ENCODE measurements at regions not wholly inside any gene's neighbourhood (a gene's known extent, or its start where the extent isn't known, plus 50 kb on each side); places are given as distances from the start of the nearest gene placed in this dataset.

DNA sequence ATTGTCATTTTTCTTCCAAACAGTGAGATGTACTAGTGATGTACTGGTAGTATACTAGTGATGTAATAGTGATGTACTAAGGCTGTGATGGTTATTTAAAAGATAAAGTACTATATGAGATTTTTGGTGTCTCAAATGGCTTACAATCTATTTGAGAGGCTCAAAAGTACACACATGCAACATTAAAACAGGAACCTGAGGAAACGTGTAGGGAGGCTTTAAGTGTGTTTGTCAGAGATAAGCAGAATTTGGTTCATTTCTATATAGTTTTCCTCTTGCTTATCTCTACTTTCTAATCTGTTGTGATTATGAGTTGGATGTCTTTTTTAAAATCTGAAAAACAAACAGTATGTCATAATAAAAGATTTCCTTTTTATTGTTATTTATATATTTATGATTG lies 100.9 kb upstream of the SERTAD2 start:
- Mint-ChIP-seq H3K4me3 (ENCODE audit: low read depth) (no peak overlapping the region), H3K9me3 (ENCODE audit: low read depth) (peaks cover 7% of the 10 kb centered on the region), H3K27ac (no peak overlapping the region), H3K27me3 (no peaks in the 10 kb centered on the region), H3K36me3 (ENCODE audit: insufficient read depth) (no peaks in the 10 kb centered on the region), H3K4me1 (ENCODE audit: low read depth) (peaks cover 8% of the 10 kb centered on the region)
- TF ChIP-seq, protein P1, sequence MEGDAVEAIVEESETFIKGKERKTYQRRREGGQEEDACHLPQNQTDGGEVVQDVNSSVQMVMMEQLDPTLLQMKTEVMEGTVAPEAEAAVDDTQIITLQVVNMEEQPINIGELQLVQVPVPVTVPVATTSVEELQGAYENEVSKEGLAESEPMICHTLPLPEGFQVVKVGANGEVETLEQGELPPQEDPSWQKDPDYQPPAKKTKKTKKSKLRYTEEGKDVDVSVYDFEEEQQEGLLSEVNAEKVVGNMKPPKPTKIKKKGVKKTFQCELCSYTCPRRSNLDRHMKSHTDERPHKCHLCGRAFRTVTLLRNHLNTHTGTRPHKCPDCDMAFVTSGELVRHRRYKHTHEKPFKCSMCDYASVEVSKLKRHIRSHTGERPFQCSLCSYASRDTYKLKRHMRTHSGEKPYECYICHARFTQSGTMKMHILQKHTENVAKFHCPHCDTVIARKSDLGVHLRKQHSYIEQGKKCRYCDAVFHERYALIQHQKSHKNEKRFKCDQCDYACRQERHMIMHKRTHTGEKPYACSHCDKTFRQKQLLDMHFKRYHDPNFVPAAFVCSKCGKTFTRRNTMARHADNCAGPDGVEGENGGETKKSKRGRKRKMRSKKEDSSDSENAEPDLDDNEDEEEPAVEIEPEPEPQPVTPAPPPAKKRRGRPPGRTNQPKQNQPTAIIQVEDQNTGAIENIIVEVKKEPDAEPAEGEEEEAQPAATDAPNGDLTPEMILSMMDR (IDR thresholded peaks at IDR 0.05; ENCODE audit: unreplicated experiment) = no peak
- DNase-seq (ENCODE audit: low spot score, unreplicated experiment) = no peak

DNA sequence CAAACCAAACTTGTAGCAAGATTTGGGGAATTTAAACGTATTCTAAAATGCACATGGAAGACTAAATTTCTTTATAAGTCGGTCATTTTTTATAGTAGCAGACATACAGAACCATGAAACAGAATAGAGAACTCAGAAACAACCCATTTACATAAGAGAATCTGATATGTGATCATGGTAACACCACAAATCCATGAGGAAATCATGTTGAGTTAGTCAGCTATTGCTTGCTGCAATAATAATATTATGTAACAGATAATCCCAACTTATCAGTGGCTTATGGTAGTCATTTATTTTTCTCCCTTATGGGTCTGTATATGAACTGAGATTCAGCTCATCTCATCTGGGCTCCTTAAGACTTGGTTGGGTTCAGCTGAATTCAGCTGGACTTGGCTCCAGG lies 103.4 kb upstream of the SERTAD2 start:
- Mint-ChIP-seq H3K4me1 (ENCODE audit: low read depth) (peaks cover 2% of the 10 kb centered on the region), H3K9me3 (ENCODE audit: low read depth) (peaks cover 7% of the 10 kb centered on the region), H3K27ac (no peak overlapping the region), H3K4me3 (ENCODE audit: low read depth) (no peak overlapping the region), H3K36me3 (ENCODE audit: insufficient read depth) (no peaks in the 10 kb centered on the region), H3K27me3 (peaks cover 3% of the 10 kb centered on the region)
- TF ChIP-seq, protein P1 (IDR thresholded peaks at IDR 0.05; ENCODE audit: unreplicated experiment) = no peak
- no peak for DNase-seq (ENCODE audit: low spot score, unreplicated experiment)

DNA sequence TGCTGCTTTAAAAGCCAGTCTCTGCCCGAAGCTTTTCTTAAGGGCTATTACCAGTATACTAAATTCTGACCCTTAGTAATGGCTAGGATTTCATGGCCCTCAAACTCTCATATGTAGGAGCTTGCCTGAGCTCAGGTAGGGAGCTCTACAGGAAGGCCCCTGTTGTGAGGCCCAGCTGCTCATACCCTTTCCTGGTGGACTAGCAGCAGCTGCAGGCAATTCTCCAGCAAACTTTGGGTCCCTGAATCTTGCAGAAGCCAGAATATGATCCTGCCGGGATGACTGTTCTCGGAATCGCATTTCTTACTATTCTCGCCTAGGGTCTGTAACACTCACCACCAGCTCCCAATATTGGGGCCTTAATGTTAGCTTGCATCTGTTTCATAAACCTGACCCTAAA lies 106.4 kb upstream of the SERTAD2 start:
- Mint-ChIP-seq H3K9me3 (ENCODE audit: low read depth) (peaks cover 7% of the 10 kb centered on the region), H3K4me1 (ENCODE audit: low read depth) (no peaks in the 10 kb centered on the region), H3K4me3 (ENCODE audit: low read depth) (no peak overlapping the region), H3K27me3 (peaks cover 19% of the 10 kb centered on the region), H3K36me3 (ENCODE audit: insufficient read depth) (no peaks in the 10 kb centered on the region), H3K27ac (no peak overlapping the region)
- TF ChIP-seq, protein P1 (IDR thresholded peaks at IDR 0.05; ENCODE audit: unreplicated experiment) = no peak
- DNase-seq (ENCODE audit: low spot score, unreplicated experiment) = no peak

DNA sequence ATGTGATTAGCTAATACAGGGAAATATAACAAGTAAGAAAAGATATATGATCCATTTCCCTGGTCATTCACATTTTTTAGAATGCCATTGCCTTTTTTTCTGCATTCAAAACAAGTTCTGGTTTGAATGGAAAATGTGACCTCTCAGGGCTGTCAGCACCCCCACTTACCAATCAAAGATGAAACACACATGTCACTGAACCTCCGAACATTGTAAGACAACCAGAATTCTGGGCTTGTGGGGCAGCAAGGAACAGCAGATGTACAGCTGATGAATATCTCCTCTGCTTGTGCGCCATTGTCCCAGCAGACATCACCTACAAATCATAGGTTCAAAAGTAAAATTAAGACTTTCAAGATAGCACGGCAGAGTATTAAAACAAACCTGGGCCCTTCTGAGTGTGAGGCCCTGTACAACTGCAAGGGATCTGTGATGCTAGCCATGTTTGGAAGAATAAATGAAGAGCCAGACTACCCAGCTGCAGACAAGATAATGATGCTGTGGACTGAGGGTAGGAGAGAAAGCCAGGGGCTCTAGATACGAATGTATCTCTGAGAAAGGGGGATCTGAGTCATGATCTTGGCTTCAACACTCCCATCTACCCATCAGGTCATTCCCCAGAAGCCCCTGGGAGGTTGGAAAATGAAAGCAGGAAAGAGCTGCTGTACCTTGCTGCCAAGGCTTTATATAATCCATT lies 108.7 kb upstream of the SERTAD2 start:
- Mint-ChIP-seq H3K36me3 (ENCODE audit: insufficient read depth) (no peaks in the 10 kb centered on the region), H3K27me3 (peaks cover 29% of the 10 kb centered on the region), H3K27ac (no peak overlapping the region), H3K4me3 (ENCODE audit: low read depth) (no peak overlapping the region), H3K4me1 (ENCODE audit: low read depth) (peaks cover 2% of the 10 kb centered on the region), H3K9me3 (ENCODE audit: low read depth) (no peaks in the 10 kb centered on the region)
- DNase-seq (ENCODE audit: low spot score, unreplicated experiment) = no peak
- TF ChIP-seq, protein P1 (IDR thresholded peaks at IDR 0.05; ENCODE audit: unreplicated experiment) = no peak

DNA sequence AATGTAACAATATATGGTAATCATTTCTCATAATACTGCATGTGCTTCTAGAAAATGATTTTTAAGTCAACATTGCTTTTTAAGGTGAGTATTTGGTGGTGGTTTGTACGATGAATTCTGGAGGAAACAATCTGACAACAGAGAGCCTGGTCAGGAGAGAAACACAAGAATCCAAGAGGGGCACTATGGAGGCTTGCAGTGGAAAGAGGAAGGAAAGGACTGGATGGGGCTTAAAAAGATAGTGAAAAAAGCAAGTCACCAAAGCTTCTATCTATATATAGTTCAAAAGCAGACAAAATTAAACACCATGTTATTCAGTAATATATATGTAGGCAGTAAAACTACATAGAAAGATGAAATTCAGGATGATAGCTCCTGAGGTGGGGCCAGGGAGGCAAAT lies 109.4 kb upstream of the SERTAD2 start:
- DNase-seq (ENCODE audit: low spot score, unreplicated experiment) = no peak
- no peaks in the 10 kb centered on the region for H3K36me3 Mint-ChIP-seq (ENCODE audit: insufficient read depth)
- H3K4me1 Mint-ChIP-seq (ENCODE audit: low read depth) = peaks cover 3% of the 10 kb centered on the region
- no peaks in the 10 kb centered on the region for H3K9me3 Mint-ChIP-seq (ENCODE audit: low read depth)
- TF ChIP-seq, protein P1 (IDR thresholded peaks at IDR 0.05; ENCODE audit: unreplicated experiment) = no peak
- no peak overlapping the region for H3K4me3 Mint-ChIP-seq (ENCODE audit: low read depth)
- H3K27ac Mint-ChIP-seq = no peak overlapping the region
- H3K27me3 Mint-ChIP-seq = peaks cover 29% of the 10 kb centered on the region
